GM12878 (cell line): ENCODE measurements at regions not wholly inside any gene's neighbourhood (a gene's known extent, or its start where the extent isn't known, plus 50 kb on each side); places are given as distances from the start of the nearest gene placed in this dataset.

Experiments
- ATAC-seq: fragments of 200-7000 bp; cut with Tn5 transposase; 3 replicates; pipeline ENCODE4 v1.9.1; 2020; ENCODE audit warnings: mild to moderate bottlenecking, moderate library complexity
- BruUV-seq: library from RNA; stranded (reverse); fragments of 400-500 nt; replicated peaks from 2 replicates; lab custom pipeline; 2021; lab: Mats Ljungman, UMichigan
- CTCF ChIA-PET: fragments of 300-600 bp; sonication (Branson Sonifier 250); formaldehyde crosslinking; extraction: SDS; loops from one replicate; lab custom pipeline; 2021; ENCODE audit warnings: inconsistent platforms; lab: Yijun Ruan, JAX
- POLR2A ChIA-PET: fragments of 350-600 bp; formaldehyde crosslinking; extraction: SDS; loops from one replicate; lab custom pipeline; 2021; ENCODE audit warnings: inconsistent platforms; lab: Charles Lee
- RAD21 ChIA-PET: fragments of 300-600 bp; sonication (Branson Sonifier 250); formaldehyde crosslinking; loops from one replicate; lab custom pipeline; 2023; ENCODE audit warnings: antibody characterized with exemption; ENCODE audit not compliant: unreplicated experiment; lab: Charles Lee
- SMC1A ChIA-PET: fragments of 300-600 bp; sonication (Branson Sonifier 250); formaldehyde crosslinking; loops from one replicate; lab custom pipeline; 2023; ENCODE audit not compliant: unreplicated experiment, uncharacterized antibody; lab: Charles Lee
- DNase-seq: peaks from one replicate; pipeline ENCODE4 v3.0.0-alpha.2; 2011; ENCODE audit warnings: low read depth, low spot score
- FAIRE-seq: peaks from 3 replicates; lab custom pipeline; 2011; peaks lifted over from hg19 to GRCh38; lab: Jason Lieb, UNC
- H2AFZ ChIP-seq: 2 replicates; pipeline ENCODE4 v1.6.0; 2011; ENCODE audit warnings: low read depth, low read length, control low read depth; ENCODE audit not compliant: control insufficient read depth
- H3K27ac ChIP-seq: 2 replicates; pipeline ENCODE4 v1.5.1; 2011; ENCODE audit warnings: control low read depth; ENCODE audit not compliant: control insufficient read depth, insufficient read depth
- H3K27me3 ChIP-seq, 2 experiments: replicated peaks in 1 of 2; 2 replicates each; pipeline versions ENCODE4 v1.6.0 to v1.6.1; 2011; ENCODE audit warnings: low read length in 1 of 2; ENCODE audit not compliant: control insufficient read depth in 2 of 2, insufficient read depth in 2 of 2
- H3K36me3 ChIP-seq, 2 experiments: 2 replicates each; pipeline ENCODE4 v1.5.1; 2011; ENCODE audit warnings: low read length in 1 of 2; ENCODE audit not compliant: control insufficient read depth in 2 of 2, insufficient read depth in 2 of 2
- H3K4me1 ChIP-seq: 2 replicates; pipeline ENCODE4 v1.6.1; 2011; ENCODE audit warnings: mild to moderate bottlenecking, low read length, moderate library complexity, mixed read lengths; ENCODE audit not compliant: control insufficient read depth, insufficient read depth
- H3K4me2 ChIP-seq: 2 replicates; pipeline ENCODE4 v1.6.0; 2011; ENCODE audit warnings: control low read depth; ENCODE audit not compliant: control insufficient read depth, insufficient read depth
- H3K4me3 ChIP-seq: fragments of 200-600 bp; sonication (generic); 2 replicates; pipeline ENCODE4 v1.5.1; 2016
- H3K79me2 ChIP-seq: 2 replicates; pipeline ENCODE4 v1.6.0; 2011; ENCODE audit warnings: low read length; ENCODE audit not compliant: control insufficient read depth, insufficient read depth
- H3K9ac ChIP-seq: 2 replicates; pipeline ENCODE4 v1.8.0; 2011; ENCODE audit warnings: low read length, control low read depth, mixed read lengths; ENCODE audit not compliant: control insufficient read depth, insufficient read depth
- H3K9me3 ChIP-seq: replicated peaks from 3 replicates; pipeline ENCODE4 v1.5.1; 2011; ENCODE audit warnings: mild to moderate bottlenecking, low read length; ENCODE audit not compliant: control insufficient read depth, insufficient read depth
- H4K20me1 ChIP-seq: 2 replicates; pipeline ENCODE4 v1.6.0; 2011; ENCODE audit not compliant: control insufficient read depth, insufficient read depth
- BHLHE40 ChIP-seq, 2 experiments: fragments of 450-650 bp in 1 of 2; IDR thresholded peaks; 2 replicates each; pipeline ENCODE4 v1.6.1; 2011 to 2017; ENCODE audit warnings: low read depth in 2 of 2, borderline replicate concordance in 1 of 2, improper control_type of control experiment in 1 of 2, low read length in 1 of 2, mild to moderate bottlenecking in 1 of 2
- BMI1 ChIP-seq: fragments of 450-650 bp; IDR thresholded peaks from 2 replicates; pipeline ENCODE4 v1.6.1; 2016; ENCODE audit warnings: mild to moderate bottlenecking, moderate library complexity, borderline replicate concordance
- CBFB ChIP-seq: IDR thresholded peaks from 2 replicates; pipeline ENCODE4 v1.6.1; 2016; ENCODE audit warnings: antibody characterized with exemption, low read depth
- EGR1 ChIP-seq, 2 experiments: IDR thresholded peaks; 1 replicate in 1 of 2; 2 replicates in 1 of 2; pipeline ENCODE4 v1.6.1; 2011 to 2012; ENCODE audit warnings: low read depth in 2 of 2, low read length in 2 of 2, borderline replicate concordance in 1 of 2, mild to moderate bottlenecking in 1 of 2, moderate library complexity in 1 of 2
- GATAD2B ChIP-seq: fragments of 450-650 bp; conservative IDR thresholded peaks from 2 replicates; pipeline ENCODE4 v1.6.1; 2017; ENCODE audit warnings: low read depth, mild to moderate bottlenecking, moderate library complexity
- HCFC1 ChIP-seq: fragments of 150-350 bp; IDR thresholded peaks from 2 replicates; pipeline ENCODE4 v1.6.1; 2014; ENCODE audit warnings: low read length
- MAX ChIP-seq: IDR thresholded peaks from 2 replicates; pipeline ENCODE4 v1.6.1; 2012; ENCODE audit warnings: low read depth, low read length, improper control_type of control experiment
- NFYA ChIP-seq: IDR thresholded peaks from 2 replicates; pipeline ENCODE4 v1.6.1; 2011; ENCODE audit warnings: low read depth, mild to moderate bottlenecking, low read length, improper control_type of control experiment, borderline replicate concordance
- WGBS: methylation state at CpG from one replicate; pipeline ENCODE4 v1.1.6; 2016; ENCODE audit warnings: low lambda C conversion rate; ENCODE audit not compliant: insufficient replicate concordance, insufficient coverage; ENCODE audit errors: missing lambda C conversion rate; 5-methylcytosine and 5-hydroxymethylcytosine counted together
- in situ Hi-C: fragments of 300-500 bp; cut with MboI; formaldehyde crosslinking; loops from 9 replicates; pipeline ENCODE4 v1.14.3; 2018; ENCODE audit warnings: mixed read lengths
- intact Hi-C: fragments of 100-400 bp; cut with micrococcal nuclease; formaldehyde crosslinking; loops from one replicate; pipeline ENCODE4 v1.14.2; 2022; ENCODE audit not compliant: unreplicated experiment
- TF ChIP-seq, protein P1 (sequence below): fragments of 450-650 bp; formaldehyde crosslinking; IDR thresholded peaks from 2 replicates; pipeline ENCODE4 v1.4.0; 2020; ENCODE audit warnings: mild to moderate bottlenecking, moderate library complexity
- TF ChIP-seq, protein P2 (sequence below): fragments of 450-650 bp; IDR thresholded peaks from 2 replicates; pipeline ENCODE4 v1.6.1; 2018; ENCODE audit warnings: mild to moderate bottlenecking, low read depth, moderate library complexity; ENCODE audit not compliant: partially characterized antibody
- TF ChIP-seq, protein P3 (sequence below): fragments of 450-650 bp; IDR thresholded peaks from 2 replicates; pipeline ENCODE4 v1.6.1; 2017; ENCODE audit warnings: mild to moderate bottlenecking, moderate library complexity

GRCh38 chr7:17661982-17662585, 278.2 kb downstream of the SNX13 start:
- FAIRE-seq (no peak), DNase-seq (no peak), ATAC-seq (no peak)
- no peaks in the 10 kb centered on the region for H3K36me3 ChIP-seq
- no peak overlapping the region for H3K4me2 ChIP-seq
- H3K4me1 ChIP-seq, result no peaks in the 10 kb centered on the region
- intact Hi-C loops, result no loop called here
- H3K27me3 ChIP-seq, result no peaks in the 10 kb centered on the region
- no peaks in the 10 kb centered on the region for H3K79me2 ChIP-seq
- no peaks in the 10 kb centered on the region for H3K9me3 ChIP-seq
- H2AFZ ChIP-seq, result no peak overlapping the region
- H3K9ac ChIP-seq, result no peak overlapping the region
- ChIA-PET CTCF (interaction anchor here (0.8 to 1.4 kb wide), 2 partner anchors 11 to 21 kb away, joined by 3 to 5 read pairs; no protein-coding TSS in a partner anchor), SMC1A (interaction anchor here (1.0 to 1.7 kb wide), 3 partner anchors 14 to 450 kb away, joined by 3 to 6 read pairs (median 5); no protein-coding TSS in a partner anchor), RAD21 (no interaction called here), POLR2A (no interaction called here)
- no TSS peak for BruUV-seq
- H3K27ac ChIP-seq, result no peak overlapping the region
- WGBS, result 5% methylated on average over 3 of the region's 3 CpGs
- no peaks in the 10 kb centered on the region for H4K20me1 ChIP-seq
- H3K4me3 ChIP-seq, result no peak overlapping the region
- in situ Hi-C loops, result no loop called here
- TF ChIP-seq, protein P1, sequence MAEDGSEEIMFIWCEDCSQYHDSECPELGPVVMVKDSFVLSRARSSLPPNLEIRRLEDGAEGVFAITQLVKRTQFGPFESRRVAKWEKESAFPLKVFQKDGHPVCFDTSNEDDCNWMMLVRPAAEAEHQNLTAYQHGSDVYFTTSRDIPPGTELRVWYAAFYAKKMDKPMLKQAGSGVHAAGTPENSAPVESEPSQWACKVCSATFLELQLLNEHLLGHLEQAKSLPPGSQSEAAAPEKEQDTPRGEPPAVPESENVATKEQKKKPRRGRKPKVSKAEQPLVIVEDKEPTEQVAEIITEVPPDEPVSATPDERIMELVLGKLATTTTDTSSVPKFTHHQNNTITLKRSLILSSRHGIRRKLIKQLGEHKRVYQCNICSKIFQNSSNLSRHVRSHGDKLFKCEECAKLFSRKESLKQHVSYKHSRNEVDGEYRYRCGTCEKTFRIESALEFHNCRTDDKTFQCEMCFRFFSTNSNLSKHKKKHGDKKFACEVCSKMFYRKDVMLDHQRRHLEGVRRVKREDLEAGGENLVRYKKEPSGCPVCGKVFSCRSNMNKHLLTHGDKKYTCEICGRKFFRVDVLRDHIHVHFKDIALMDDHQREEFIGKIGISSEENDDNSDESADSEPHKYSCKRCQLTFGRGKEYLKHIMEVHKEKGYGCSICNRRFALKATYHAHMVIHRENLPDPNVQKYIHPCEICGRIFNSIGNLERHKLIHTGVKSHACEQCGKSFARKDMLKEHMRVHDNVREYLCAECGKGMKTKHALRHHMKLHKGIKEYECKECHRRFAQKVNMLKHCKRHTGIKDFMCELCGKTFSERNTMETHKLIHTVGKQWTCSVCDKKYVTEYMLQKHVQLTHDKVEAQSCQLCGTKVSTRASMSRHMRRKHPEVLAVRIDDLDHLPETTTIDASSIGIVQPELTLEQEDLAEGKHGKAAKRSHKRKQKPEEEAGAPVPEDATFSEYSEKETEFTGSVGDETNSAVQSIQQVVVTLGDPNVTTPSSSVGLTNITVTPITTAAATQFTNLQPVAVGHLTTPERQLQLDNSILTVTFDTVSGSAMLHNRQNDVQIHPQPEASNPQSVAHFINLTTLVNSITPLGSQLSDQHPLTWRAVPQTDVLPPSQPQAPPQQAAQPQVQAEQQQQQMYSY, result no peak
- TF ChIP-seq EGR1 (IDR thresholded peaks at IDR 0.05; ENCODE audit: borderline replicate concordance in 1 of 2, low read depth in 2 of 2, low read length in 2 of 2) (no peak), BHLHE40 (IDR thresholded peaks at IDR 0.05; ENCODE audit: borderline replicate concordance in 1 of 2, low read depth in 2 of 2, low read length in 1 of 2) (no peak), GATAD2B (no peak), MAX (no peak), NFYA (no peak), HCFC1 (no peak), CBFB (no peak), BMI1 (no peak)
- TF ChIP-seq, protein P2, sequence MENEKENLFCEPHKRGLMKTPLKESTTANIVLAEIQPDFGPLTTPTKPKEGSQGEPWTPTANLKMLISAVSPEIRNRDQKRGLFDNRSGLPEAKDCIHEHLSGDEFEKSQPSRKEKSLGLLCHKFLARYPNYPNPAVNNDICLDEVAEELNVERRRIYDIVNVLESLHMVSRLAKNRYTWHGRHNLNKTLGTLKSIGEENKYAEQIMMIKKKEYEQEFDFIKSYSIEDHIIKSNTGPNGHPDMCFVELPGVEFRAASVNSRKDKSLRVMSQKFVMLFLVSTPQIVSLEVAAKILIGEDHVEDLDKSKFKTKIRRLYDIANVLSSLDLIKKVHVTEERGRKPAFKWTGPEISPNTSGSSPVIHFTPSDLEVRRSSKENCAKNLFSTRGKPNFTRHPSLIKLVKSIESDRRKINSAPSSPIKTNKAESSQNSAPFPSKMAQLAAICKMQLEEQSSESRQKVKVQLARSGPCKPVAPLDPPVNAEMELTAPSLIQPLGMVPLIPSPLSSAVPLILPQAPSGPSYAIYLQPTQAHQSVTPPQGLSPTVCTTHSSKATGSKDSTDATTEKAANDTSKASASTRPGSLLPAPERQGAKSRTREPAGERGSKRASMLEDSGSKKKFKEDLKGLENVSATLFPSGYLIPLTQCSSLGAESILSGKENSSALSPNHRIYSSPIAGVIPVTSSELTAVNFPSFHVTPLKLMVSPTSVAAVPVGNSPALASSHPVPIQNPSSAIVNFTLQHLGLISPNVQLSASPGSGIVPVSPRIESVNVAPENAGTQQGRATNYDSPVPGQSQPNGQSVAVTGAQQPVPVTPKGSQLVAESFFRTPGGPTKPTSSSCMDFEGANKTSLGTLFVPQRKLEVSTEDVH, result no peak
- TF ChIP-seq, protein P3, sequence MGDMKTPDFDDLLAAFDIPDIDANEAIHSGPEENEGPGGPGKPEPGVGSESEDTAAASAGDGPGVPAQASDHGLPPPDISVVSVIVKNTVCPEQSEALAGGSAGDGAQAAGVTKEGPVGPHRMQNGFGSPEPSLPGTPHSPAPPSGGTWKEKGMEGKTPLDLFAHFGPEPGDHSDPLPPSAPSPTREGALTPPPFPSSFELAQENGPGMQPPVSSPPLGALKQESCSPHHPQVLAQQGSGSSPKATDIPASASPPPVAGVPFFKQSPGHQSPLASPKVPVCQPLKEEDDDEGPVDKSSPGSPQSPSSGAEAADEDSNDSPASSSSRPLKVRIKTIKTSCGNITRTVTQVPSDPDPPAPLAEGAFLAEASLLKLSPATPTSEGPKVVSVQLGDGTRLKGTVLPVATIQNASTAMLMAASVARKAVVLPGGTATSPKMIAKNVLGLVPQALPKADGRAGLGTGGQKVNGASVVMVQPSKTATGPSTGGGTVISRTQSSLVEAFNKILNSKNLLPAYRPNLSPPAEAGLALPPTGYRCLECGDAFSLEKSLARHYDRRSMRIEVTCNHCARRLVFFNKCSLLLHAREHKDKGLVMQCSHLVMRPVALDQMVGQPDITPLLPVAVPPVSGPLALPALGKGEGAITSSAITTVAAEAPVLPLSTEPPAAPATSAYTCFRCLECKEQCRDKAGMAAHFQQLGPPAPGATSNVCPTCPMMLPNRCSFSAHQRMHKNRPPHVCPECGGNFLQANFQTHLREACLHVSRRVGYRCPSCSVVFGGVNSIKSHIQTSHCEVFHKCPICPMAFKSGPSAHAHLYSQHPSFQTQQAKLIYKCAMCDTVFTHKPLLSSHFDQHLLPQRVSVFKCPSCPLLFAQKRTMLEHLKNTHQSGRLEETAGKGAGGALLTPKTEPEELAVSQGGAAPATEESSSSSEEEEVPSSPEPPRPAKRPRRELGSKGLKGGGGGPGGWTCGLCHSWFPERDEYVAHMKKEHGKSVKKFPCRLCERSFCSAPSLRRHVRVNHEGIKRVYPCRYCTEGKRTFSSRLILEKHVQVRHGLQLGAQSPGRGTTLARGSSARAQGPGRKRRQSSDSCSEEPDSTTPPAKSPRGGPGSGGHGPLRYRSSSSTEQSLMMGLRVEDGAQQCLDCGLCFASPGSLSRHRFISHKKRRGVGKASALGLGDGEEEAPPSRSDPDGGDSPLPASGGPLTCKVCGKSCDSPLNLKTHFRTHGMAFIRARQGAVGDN, result no peak
